Skeletal muscle satellite cell (primary cell): ENCODE measurements at regions not wholly inside any gene's neighbourhood (a gene's known extent, or its start where the extent isn't known, plus 50 kb on each side); places are given as distances from the start of the nearest gene placed in this dataset.

Source experiments
- H3K27me3 ChIP-seq: 2 replicates; pipeline ENCODE4 v1.7.0; 2013; ENCODE audit warnings: low read length; ENCODE audit not compliant: control insufficient read depth, insufficient read depth
- H3K36me3 ChIP-seq: 2 replicates; pipeline ENCODE4 v1.7.0; 2013; ENCODE audit warnings: mild to moderate bottlenecking, control low read depth, low read length; ENCODE audit not compliant: insufficient read depth
- H3K4me1 ChIP-seq: 2 replicates; pipeline ENCODE4 v1.7.0; 2013; ENCODE audit warnings: low read length; ENCODE audit not compliant: control insufficient read depth, insufficient read depth
- H3K4me2 ChIP-seq: 2 replicates; pipeline ENCODE4 v1.7.0; 2013; ENCODE audit warnings: mild to moderate bottlenecking, low read length
- H3K4me3 ChIP-seq: 2 replicates; pipeline ENCODE4 v1.7.0; 2013; ENCODE audit warnings: low read length
- H3K9ac ChIP-seq: 2 replicates; pipeline ENCODE4 v1.7.0; 2013; ENCODE audit warnings: mild to moderate bottlenecking, low read depth, low read length, moderate library complexity
- H3K9me3 ChIP-seq: replicated peaks from 2 replicates; pipeline ENCODE4 v1.7.0; 2013; ENCODE audit warnings: mild to moderate bottlenecking, control low read depth, low read length

DNA sequence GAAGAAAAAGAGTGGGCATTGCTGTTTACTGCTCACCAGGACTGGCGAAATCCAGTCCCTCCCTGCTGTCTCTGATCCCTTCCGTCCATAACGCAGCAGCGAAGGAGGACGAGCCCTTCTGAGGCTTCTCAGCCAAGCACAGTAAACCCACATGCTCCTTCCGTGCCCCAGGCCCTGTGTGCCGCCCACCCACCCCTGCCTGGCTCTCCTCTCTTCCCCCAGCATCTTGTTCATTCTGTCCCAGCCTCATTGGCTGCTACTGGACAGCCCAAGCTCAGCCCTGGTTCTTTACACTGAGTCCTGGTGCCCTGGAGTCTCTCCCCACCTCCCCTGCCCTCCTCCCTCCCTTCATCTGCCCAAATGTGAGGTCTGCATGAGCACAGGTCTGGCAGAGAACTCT lies 559.7 kb downstream of the BRD1 start:
- no peaks in the 10 kb centered on the region for H3K27me3 ChIP-seq
- no peak overlapping the region for H3K4me2 ChIP-seq
- no peaks in the 10 kb centered on the region for H3K4me1 ChIP-seq
- no peaks in the 10 kb centered on the region for H3K36me3 ChIP-seq
- no peak overlapping the region for H3K9ac ChIP-seq
- H3K9me3 ChIP-seq, result peaks cover 22% of the 10 kb centered on the region
- no peak overlapping the region for H3K4me3 ChIP-seq

DNA sequence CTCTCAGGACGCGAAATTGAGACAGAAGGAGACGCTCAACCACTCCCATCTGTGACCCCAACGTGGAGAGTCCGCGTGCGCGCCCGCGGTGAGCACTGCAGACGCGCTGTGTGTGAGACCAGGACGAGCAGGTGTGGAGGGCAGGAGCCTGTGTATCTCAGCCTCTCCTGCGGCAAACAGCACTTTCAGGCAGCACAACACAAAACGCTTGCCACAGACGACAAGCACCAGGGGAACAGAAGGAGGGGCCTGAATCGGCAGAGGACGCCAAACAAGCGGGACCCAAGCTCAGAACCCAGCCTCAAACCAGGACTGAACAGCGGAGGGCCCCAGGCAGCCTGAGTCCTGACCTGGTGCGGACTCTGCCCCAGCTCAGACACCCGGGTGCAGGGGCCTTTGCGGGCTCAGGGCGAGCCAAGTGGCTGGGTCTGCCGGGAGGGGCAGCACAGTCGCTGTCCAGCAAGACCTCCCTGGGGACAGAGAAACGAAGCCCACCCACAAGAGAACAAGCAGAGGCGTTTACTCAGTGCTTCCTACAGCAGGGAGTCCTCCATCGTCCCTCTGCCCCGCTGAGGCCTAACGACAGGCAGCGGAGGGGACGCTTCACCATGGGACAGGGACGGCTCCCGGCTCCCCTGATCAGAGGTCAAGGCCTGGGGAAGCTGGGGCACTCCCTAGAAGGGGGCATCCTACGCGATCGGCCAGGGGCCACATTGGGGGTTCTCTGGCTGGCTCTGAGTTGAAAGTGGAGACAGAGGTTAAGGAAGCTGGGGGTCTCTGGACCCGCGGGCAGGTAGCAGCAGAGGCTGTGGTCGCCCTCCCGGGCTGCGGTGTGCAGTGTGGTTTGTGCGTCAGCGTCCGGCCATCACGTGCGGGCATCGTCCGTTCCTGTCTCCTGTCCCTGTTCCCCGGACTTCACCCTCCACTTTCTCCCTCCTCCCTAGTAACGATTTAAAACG lies 560.8 kb downstream of the BRD1 start:
- no peaks in the 10 kb centered on the region for H3K36me3 ChIP-seq
- peaks cover 19% of the 10 kb centered on the region for H3K9me3 ChIP-seq
- no peak overlapping the region for H3K4me2 ChIP-seq
- H3K27me3 ChIP-seq, result no peaks in the 10 kb centered on the region
- H3K9ac ChIP-seq, result no peak overlapping the region
- H3K4me1 ChIP-seq, result no peaks in the 10 kb centered on the region
- no peak overlapping the region for H3K4me3 ChIP-seq

DNA sequence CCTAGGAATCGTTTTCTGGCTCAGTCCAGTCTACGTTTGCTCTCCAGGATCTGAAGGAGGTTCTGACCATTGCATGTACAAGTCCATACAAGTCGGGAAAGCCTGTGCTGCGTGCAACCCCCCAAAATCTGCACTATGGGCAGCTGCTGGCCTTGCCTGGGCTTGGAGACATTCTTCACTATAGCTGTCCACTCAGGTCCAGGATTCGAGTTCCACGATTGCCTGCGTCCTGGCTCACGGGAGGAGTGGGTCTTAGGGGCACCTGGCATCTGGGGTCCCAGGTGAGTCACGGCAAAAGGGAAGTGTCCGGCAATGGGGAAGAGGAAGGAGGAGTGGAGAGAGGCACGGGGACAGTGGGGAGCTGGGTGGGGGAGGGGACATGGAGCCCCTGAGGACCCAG lies 563.0 kb downstream of the BRD1 start:
- Histone ChIP-seq H3K4me1 (no peaks in the 10 kb centered on the region), H3K9me3 (peaks cover 22% of the 10 kb centered on the region), H3K4me2 (no peak overlapping the region), H3K4me3 (no peak overlapping the region), H3K36me3 (no peaks in the 10 kb centered on the region), H3K27me3 (no peaks in the 10 kb centered on the region), H3K9ac (no peak overlapping the region)

- no peak overlapping the region for H3K9ac ChIP-seq
- no peak overlapping the region for H3K4me2 ChIP-seq
- H3K4me1 ChIP-seq, result no peaks in the 10 kb centered on the region
- H3K27me3 ChIP-seq, result no peaks in the 10 kb centered on the region
- H3K9me3 ChIP-seq, result peaks cover 24% of the 10 kb centered on the region
- no peaks in the 10 kb centered on the region for H3K36me3 ChIP-seq
- H3K4me3 ChIP-seq, result no peak overlapping the region
These were observed 564.6 kb downstream of the BRD1 start for GRCh38 chr22:49263101-49263500.

DNA sequence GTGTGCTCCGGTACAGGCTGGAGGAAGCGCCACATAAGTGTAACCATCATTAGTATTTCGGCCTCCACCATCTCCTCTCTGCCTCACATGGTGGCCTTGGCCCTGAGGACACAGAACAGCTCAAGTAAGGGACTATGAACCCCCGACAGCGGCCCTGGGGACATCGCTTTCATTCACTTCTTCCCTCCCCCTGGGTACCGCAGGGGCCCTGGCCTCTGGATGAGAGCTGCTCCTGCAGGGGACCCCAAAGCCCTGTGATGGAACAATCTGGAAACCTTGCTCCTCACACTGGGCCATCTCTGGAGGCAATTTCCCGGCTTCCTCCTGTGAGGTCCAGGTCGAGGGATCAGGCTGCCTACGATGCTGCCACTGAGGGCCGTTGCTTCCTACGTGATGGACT lies 565.5 kb downstream of the BRD1 start:
- Histone ChIP-seq H3K36me3 (no peaks in the 10 kb centered on the region), H3K9ac (no peak overlapping the region), H3K4me2 (no peak overlapping the region), H3K9me3 (peaks cover 24% of the 10 kb centered on the region), H3K27me3 (no peaks in the 10 kb centered on the region), H3K4me3 (no peak overlapping the region), H3K4me1 (no peaks in the 10 kb centered on the region)

DNA sequence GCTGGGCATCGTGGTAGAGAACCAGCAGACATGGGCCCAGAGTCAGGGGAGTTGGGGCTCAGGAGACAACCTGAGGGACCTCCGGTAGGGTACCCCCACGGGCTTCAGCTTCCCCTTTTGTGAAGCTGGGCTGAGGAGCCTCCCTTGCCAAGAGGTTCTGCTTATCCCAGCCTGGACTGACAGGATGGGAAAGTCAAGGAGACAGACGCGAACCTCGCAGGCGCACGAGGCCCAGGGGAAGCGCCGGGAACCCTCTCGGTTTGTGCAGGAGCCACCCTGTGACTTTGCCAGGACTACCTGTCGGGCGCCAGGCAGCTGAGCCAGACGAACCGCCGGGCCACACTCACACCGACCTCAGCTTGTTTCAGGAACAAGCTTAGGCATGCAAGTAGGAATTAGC lies 566.1 kb downstream of the BRD1 start:
- no peaks in the 10 kb centered on the region for H3K36me3 ChIP-seq
- no peaks in the 10 kb centered on the region for H3K4me1 ChIP-seq
- no peak overlapping the region for H3K9ac ChIP-seq
- no peaks in the 10 kb centered on the region for H3K27me3 ChIP-seq
- H3K4me3 ChIP-seq, result no peak overlapping the region
- peaks cover 20% of the 10 kb centered on the region for H3K9me3 ChIP-seq
- no peak overlapping the region for H3K4me2 ChIP-seq

DNA sequence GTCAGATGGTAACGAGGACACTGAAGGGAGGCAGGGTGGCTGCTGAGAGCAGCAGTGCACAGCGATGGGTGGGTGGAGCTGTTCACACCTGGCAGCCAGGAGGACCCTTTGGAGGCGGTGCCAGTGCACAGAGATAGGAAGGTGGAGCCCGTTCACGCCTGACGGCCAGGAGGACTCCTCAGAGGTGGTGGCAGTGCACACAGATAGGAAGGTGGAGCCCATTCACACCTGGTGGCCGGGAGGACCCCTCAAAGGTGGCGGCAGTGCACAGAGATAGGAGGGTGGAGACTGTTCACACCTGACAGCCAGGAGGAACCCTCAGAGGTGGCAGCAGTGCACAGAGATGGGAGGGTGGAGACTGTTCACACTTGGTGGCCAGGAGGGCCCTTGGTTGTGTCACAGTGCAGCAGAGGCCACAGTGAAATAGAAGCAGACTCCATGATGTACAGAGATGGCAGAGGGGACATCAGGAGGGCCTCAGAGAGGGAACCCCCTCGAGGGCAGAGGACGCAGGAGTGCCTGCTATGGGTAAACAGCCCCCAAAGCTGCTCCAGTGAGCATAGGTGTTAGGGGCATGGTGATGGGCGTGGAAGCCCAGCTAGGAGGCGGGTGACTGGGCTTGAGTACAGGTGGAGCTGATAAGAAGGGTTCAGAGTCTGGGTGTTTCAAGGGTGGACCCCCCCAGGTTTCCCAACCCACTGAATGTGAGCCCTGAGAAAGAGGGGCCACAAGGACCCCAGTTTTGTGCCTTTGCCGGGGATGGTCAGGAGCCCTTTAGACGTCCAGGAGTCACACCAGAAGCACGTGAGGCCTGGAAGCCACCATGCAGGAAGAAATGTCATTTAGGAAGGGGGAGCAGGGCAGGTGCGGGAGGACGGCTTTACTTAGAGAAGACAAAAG lies 566.7 kb downstream of the BRD1 start:
- Histone ChIP-seq H3K4me3 (no peak overlapping the region), H3K4me2 (no peak overlapping the region), H3K27me3 (no peaks in the 10 kb centered on the region), H3K9ac (no peak overlapping the region), H3K4me1 (no peaks in the 10 kb centered on the region), H3K36me3 (no peaks in the 10 kb centered on the region), H3K9me3 (peaks cover 20% of the 10 kb centered on the region)

DNA sequence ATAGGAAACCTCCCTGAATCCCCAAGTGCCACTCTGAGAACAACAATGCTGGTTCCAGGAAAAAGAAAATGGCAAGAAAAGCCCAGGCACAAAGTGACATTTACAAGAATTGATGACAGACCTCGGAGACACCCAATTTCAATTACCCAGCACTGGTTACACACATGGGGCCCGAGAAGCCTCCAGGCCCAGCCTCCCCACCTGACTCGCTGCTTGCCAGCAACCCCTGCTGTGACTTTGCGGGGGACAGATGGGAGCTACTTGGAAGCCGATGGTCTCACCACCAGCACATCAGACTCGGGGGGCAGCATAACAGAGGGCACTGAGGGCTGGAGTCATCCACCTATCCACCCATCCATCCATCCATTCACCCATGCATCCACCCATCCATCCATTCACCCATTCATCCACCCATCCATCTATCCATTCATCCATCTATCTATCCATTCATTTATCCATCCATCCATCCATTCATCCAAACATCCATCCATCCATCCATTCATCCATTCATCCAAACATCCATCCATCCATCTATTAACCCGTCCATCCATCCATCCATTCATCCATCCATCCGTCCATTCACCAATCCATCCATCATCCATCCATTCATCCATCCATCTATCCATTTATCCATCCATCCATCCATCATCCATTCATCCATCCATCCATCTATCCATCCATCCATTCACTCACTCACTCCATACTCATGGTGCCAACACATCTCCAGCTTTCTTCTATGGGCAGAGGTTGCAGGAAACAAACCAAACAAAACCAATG lies 567.6 kb downstream of the BRD1 start:
- Histone ChIP-seq H3K9ac (no peak overlapping the region), H3K4me2 (no peak overlapping the region), H3K9me3 (peaks cover 20% of the 10 kb centered on the region), H3K4me3 (no peak overlapping the region), H3K27me3 (no peaks in the 10 kb centered on the region), H3K4me1 (no peaks in the 10 kb centered on the region), H3K36me3 (no peaks in the 10 kb centered on the region)

GRCh38 chr22:49258107-49259010 lies 569.3 kb downstream of the BRD1 start:
- no peaks in the 10 kb centered on the region for H3K4me1 ChIP-seq
- no peak overlapping the region for H3K4me3 ChIP-seq
- no peak overlapping the region for H3K9ac ChIP-seq
- H3K9me3 ChIP-seq, result peaks cover 35% of the 10 kb centered on the region
- H3K36me3 ChIP-seq, result no peaks in the 10 kb centered on the region
- no peak overlapping the region for H3K4me2 ChIP-seq
- no peaks in the 10 kb centered on the region for H3K27me3 ChIP-seq

GRCh38 chr22:49257551-49257961 lies 570.1 kb downstream of the BRD1 start:
- Histone ChIP-seq H3K4me1 (no peaks in the 10 kb centered on the region), H3K4me2 (no peak overlapping the region), H3K36me3 (no peaks in the 10 kb centered on the region), H3K27me3 (no peaks in the 10 kb centered on the region), H3K9ac (no peak overlapping the region), H3K9me3 (peaks cover 38% of the 10 kb centered on the region), H3K4me3 (no peak overlapping the region)
